ENCODE measurements at regions not wholly inside any gene's neighbourhood (a gene's known extent, or its start where the extent isn't known, plus 50 kb on each side); places are given as distances from the start of the nearest gene placed in this dataset.

GRCh38 chr13:33992881-33993336, 175.0 kb downstream of the RFC3 start:
- no peak for TF ChIP-seq CTCF (conservative IDR thresholded peaks at IDR 0.05)
- Histone ChIP-seq H3K18ac (ENCODE audit: insufficient read length, low read depth, low read length) (no peak overlapping the region), H3K79me2 (ENCODE audit: insufficient read depth, low read length) (no peaks in the 10 kb centered on the region), H4K20me1 (ENCODE audit: control insufficient read depth, insufficient read depth, insufficient read length) (peaks cover 3% of the 10 kb centered on the region), H4K91ac (ENCODE audit: insufficient read length, low read depth, low read length) (no peak overlapping the region), H2AK5ac (ENCODE audit: insufficient read length, low read length) (no peak overlapping the region), H3K14ac (ENCODE audit: insufficient read depth, low read length) (no peak overlapping the region), H3K4me1 (ENCODE audit: insufficient read depth, low read length) (no peaks in the 10 kb centered on the region), H3K23me2 (ENCODE audit: insufficient read length, low read depth, low read length, poor library complexity, severe bottlenecking) (no peaks in the 10 kb centered on the region), H2BK20ac (ENCODE audit: low read depth, low read length, poor library complexity, severe bottlenecking) (no peak overlapping the region), H3K4me2 (ENCODE audit: insufficient read depth, insufficient read length, low read length) (no peak overlapping the region), H3K56ac (ENCODE audit: insufficient read length, low read depth, low read length) (no peak overlapping the region), H3K79me1 (ENCODE audit: insufficient read depth, low read depth, low read length, poor library complexity, severe bottlenecking) (no peaks in the 10 kb centered on the region), H3T11ph (ENCODE audit: low read length) (no peak overlapping the region), H3K27ac (ENCODE audit: insufficient read length, low read depth, low read length) (no peak overlapping the region), H3K4ac (ENCODE audit: low read depth, low read length) (no peak overlapping the region), H3K9ac (ENCODE audit: extremely low read depth, insufficient read length, low read length) (no peak overlapping the region), H4K8ac (replicated peaks; ENCODE audit: insufficient read length, low read depth, low read length) (no peak overlapping the region), H2BK5ac (ENCODE audit: insufficient read length, low read length) (no peak overlapping the region), H2BK12ac (ENCODE audit: insufficient read length, low read depth, low read length) (no peak overlapping the region), H3K23ac (ENCODE audit: insufficient read length, low read depth, low read length) (no peak overlapping the region), H2BK15ac (ENCODE audit: low read depth, low read length) (no peak overlapping the region), H3K9me3 (ENCODE audit: control insufficient read depth, low read depth, low read length) (no peaks in the 10 kb centered on the region), H2BK120ac (ENCODE audit: low read depth, low read length, poor library complexity, severe bottlenecking) (no peak overlapping the region), H2AFZ (ENCODE audit: low read length) (no peak overlapping the region), H4K5ac (ENCODE audit: insufficient read length, low read depth, low read length) (no peak overlapping the region), H3K27me3 (ENCODE audit: insufficient read depth, low read length) (no peaks in the 10 kb centered on the region)
- no peaks in the 10 kb centered on the region; a peak in 1 of 5 replicates for H3K9me3 Mint-ChIP-seq
- no peak overlapping the region for H3K27ac Mint-ChIP-seq
- H3K4me3 Mint-ChIP-seq: no peak overlapping the region
- H3K36me3 Mint-ChIP-seq (ENCODE audit: insufficient read depth in 1 of 3, low read depth in 3 of 3): no peaks in the 10 kb centered on the region
- no CpG with 5 or more reads among the region's 2 CpGs for WGBS (ENCODE audit: extremely low coverage, insufficient read length, low lambda C conversion rate)
- DNase-seq: no peak
- no peaks in the 10 kb centered on the region for H3K4me1 Mint-ChIP-seq
- no peaks in the 10 kb centered on the region for H3K27me3 Mint-ChIP-seq (ENCODE audit: low read depth)

All from H9 (cell line).